ENCODE measurements at regions not wholly inside any gene's neighbourhood (a gene's known extent, or its start where the extent isn't known, plus 50 kb on each side); places are given as distances from the start of the nearest gene placed in this dataset.
"Not testable (repeated sequence)": the region's sequence is repeated elsewhere in the genome, so short reads cannot be mapped to it uniquely, and the experiment has no call there.

- no peak for DNase-seq
Measured at GRCh38 chr2:175679728-175680127, 322.3 kb downstream of the LNPK start.

GRCh38 chr2:175679231-175679630 is 322.8 kb downstream of the LNPK start:
- no peak for DNase-seq

- DNase-seq = no peak
Measured at GRCh38 chr2:175677880-175678279, 324.2 kb downstream of the LNPK start.

GRCh38 chr2:175676813-175677212 is 325.3 kb downstream of the LNPK start:
- DNase-seq = no peak

GRCh38 chr2:175668804-175669203 is 333.3 kb downstream of the LNPK start:
- DNase-seq = not testable (repeated sequence)

GRCh38 chr2:175662335-175662734 is 339.7 kb downstream of the LNPK start:
- no peak for DNase-seq

GRCh38 chr2:175648577-175649063 is 353.4 kb downstream of the LNPK start:
- DNase-seq = no peak

GRCh38 chr2:175647058-175647457 is 355.0 kb downstream of the LNPK start:
- DNase-seq = no peak

GRCh38 chr2:175640655-175641054 is 361.4 kb downstream of the LNPK start:
- DNase-seq = no peak

- no peak for DNase-seq
Measured at GRCh38 chr2:175633227-175633626, 368.8 kb downstream of the LNPK start.

GRCh38 chr2:175631245-175631623 is 370.8 kb downstream of the LNPK start:
- no peak for DNase-seq

- no peak for DNase-seq
Measured at GRCh38 chr2:175630280-175631244, 371.5 kb downstream of the LNPK start.

- DNase-seq = no peak
Measured at GRCh38 chr2:175628243-175628642, 373.8 kb downstream of the LNPK start.

GRCh38 chr2:175627405-175627804 is 374.7 kb downstream of the LNPK start:
- DNase-seq = no peak

GRCh38 chr2:175626796-175627195 is 375.3 kb downstream of the LNPK start:
- DNase-seq = no peak

- DNase-seq = no peak
Measured at GRCh38 chr2:175624785-175625184, 377.3 kb downstream of the LNPK start.

- no peak for DNase-seq
Measured at GRCh38 chr2:175624211-175624761, 377.8 kb downstream of the LNPK start.

GRCh38 chr2:175621821-175622220 is 380.2 kb downstream of the LNPK start:
- no peak for DNase-seq

GRCh38 chr2:175620106-175620505 is 382.0 kb downstream of the LNPK start:
- DNase-seq = no peak

GRCh38 chr2:175619179-175620045 is 382.7 kb downstream of the LNPK start:
- no peak for DNase-seq

GRCh38 chr2:175612280-175612679 is 389.8 kb downstream of the LNPK start:
- DNase-seq = no peak

GRCh38 chr2:175606010-175606841 is 395.8 kb downstream of the LNPK start:
- DNase-seq = no peak
